Tibial nerve (tissue), 4 donors: ENCODE measurements at regions not wholly inside any gene's neighbourhood (a gene's known extent, or its start where the extent isn't known, plus 50 kb on each side); places are given as distances from the start of the nearest gene placed in this dataset.

ENCODE experiments used
- EP300 ChIP-seq, 2 donors: sonication (generic); formaldehyde crosslinking; IDR thresholded peaks; one replicate each; pipeline ENCODE4 v1.6.1; 2017; ENCODE audit warnings: antibody characterized with exemption in 2 of 2, mild to moderate bottlenecking in 1 of 2
- POLR2A ChIP-seq, 2 donors: fragments of 450-650 bp; IDR thresholded peaks; one replicate each; pipeline ENCODE4 v1.6.1; 2017; ENCODE audit warnings: antibody characterized with exemption in 2 of 2, mild to moderate bottlenecking in 2 of 2, moderate library complexity in 2 of 2
- TF ChIP-seq, protein P1 (sequence below), 5 experiments: fragments of 200-600 bp in 3 of 5; fragments of 450-650 bp in 2 of 5; sonication (generic) in 3 of 5; IDR thresholded peaks; one replicate each; pipeline ENCODE4 v1.5.1; 2016 to 2019; ENCODE audit warnings: antibody characterized with exemption in 5 of 5, mild to moderate bottlenecking in 3 of 5, moderate library complexity in 2 of 5

DNA sequence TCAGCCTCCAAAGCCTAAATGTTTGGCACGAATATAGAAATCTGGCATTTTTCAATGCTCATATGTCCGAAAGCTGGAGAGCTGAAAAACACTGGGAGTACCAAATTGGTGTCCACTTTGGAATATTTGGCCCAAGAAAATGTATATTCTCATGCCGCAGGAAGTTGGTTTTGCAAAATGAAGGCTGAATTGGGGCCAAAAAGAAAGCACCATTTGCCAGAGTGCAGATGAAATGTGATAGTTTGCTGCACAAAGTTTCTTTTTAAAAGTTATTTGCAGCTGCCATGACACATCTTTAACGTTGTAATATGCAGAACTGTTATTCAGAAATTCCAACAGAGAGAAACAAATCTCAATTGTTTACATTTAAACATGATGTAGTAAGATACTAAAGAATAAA is 124.2 kb upstream of the LYPLAL1 start:
- TF ChIP-seq, protein P1, sequence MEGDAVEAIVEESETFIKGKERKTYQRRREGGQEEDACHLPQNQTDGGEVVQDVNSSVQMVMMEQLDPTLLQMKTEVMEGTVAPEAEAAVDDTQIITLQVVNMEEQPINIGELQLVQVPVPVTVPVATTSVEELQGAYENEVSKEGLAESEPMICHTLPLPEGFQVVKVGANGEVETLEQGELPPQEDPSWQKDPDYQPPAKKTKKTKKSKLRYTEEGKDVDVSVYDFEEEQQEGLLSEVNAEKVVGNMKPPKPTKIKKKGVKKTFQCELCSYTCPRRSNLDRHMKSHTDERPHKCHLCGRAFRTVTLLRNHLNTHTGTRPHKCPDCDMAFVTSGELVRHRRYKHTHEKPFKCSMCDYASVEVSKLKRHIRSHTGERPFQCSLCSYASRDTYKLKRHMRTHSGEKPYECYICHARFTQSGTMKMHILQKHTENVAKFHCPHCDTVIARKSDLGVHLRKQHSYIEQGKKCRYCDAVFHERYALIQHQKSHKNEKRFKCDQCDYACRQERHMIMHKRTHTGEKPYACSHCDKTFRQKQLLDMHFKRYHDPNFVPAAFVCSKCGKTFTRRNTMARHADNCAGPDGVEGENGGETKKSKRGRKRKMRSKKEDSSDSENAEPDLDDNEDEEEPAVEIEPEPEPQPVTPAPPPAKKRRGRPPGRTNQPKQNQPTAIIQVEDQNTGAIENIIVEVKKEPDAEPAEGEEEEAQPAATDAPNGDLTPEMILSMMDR (IDR thresholded peaks at IDR 0.05) = no peak
- TF ChIP-seq POLR2A (IDR thresholded peaks at IDR 0.05) (no peak), EP300 (IDR thresholded peaks at IDR 0.05) (no peak)
